GM12878 (cell line): ENCODE measurements at regions not wholly inside any gene's neighbourhood (a gene's known extent, or its start where the extent isn't known, plus 50 kb on each side); places are given as distances from the start of the nearest gene placed in this dataset.

Experiments
- ATAC-seq: fragments of 200-7000 bp; cut with Tn5 transposase; 3 replicates; pipeline ENCODE4 v1.9.1; 2020; ENCODE audit warnings: mild to moderate bottlenecking, moderate library complexity
- BruUV-seq: library from RNA; stranded (reverse); fragments of 400-500 nt; replicated peaks from 2 replicates; lab custom pipeline; 2021; lab: Mats Ljungman, UMichigan
- CTCF ChIA-PET: fragments of 300-600 bp; sonication (Branson Sonifier 250); formaldehyde crosslinking; extraction: SDS; loops from one replicate; lab custom pipeline; 2021; ENCODE audit warnings: inconsistent platforms; lab: Yijun Ruan, JAX
- POLR2A ChIA-PET: fragments of 350-600 bp; formaldehyde crosslinking; extraction: SDS; loops from one replicate; lab custom pipeline; 2021; ENCODE audit warnings: inconsistent platforms; lab: Charles Lee
- RAD21 ChIA-PET: fragments of 300-600 bp; sonication (Branson Sonifier 250); formaldehyde crosslinking; loops from one replicate; lab custom pipeline; 2023; ENCODE audit warnings: antibody characterized with exemption; ENCODE audit not compliant: unreplicated experiment; lab: Charles Lee
- SMC1A ChIA-PET: fragments of 300-600 bp; sonication (Branson Sonifier 250); formaldehyde crosslinking; loops from one replicate; lab custom pipeline; 2023; ENCODE audit not compliant: unreplicated experiment, uncharacterized antibody; lab: Charles Lee
- DNase-seq: peaks from one replicate; pipeline ENCODE4 v3.0.0-alpha.2; 2011; ENCODE audit warnings: low read depth, low spot score
- FAIRE-seq: peaks from 3 replicates; lab custom pipeline; 2011; peaks lifted over from hg19 to GRCh38; lab: Jason Lieb, UNC
- H2AFZ ChIP-seq: 2 replicates; pipeline ENCODE4 v1.6.0; 2011; ENCODE audit warnings: low read depth, low read length, control low read depth; ENCODE audit not compliant: control insufficient read depth
- H3K27ac ChIP-seq: 2 replicates; pipeline ENCODE4 v1.5.1; 2011; ENCODE audit warnings: control low read depth; ENCODE audit not compliant: control insufficient read depth, insufficient read depth
- H3K27me3 ChIP-seq, 2 experiments: replicated peaks in 1 of 2; 2 replicates each; pipeline versions ENCODE4 v1.6.0 to v1.6.1; 2011; ENCODE audit warnings: low read length in 1 of 2; ENCODE audit not compliant: control insufficient read depth in 2 of 2, insufficient read depth in 2 of 2
- H3K36me3 ChIP-seq, 2 experiments: 2 replicates each; pipeline ENCODE4 v1.5.1; 2011; ENCODE audit warnings: low read length in 1 of 2; ENCODE audit not compliant: control insufficient read depth in 2 of 2, insufficient read depth in 2 of 2
- H3K4me1 ChIP-seq: 2 replicates; pipeline ENCODE4 v1.6.1; 2011; ENCODE audit warnings: mild to moderate bottlenecking, low read length, moderate library complexity, mixed read lengths; ENCODE audit not compliant: control insufficient read depth, insufficient read depth
- H3K4me2 ChIP-seq: 2 replicates; pipeline ENCODE4 v1.6.0; 2011; ENCODE audit warnings: control low read depth; ENCODE audit not compliant: control insufficient read depth, insufficient read depth
- H3K4me3 ChIP-seq: fragments of 200-600 bp; sonication (generic); 2 replicates; pipeline ENCODE4 v1.5.1; 2016
- H3K79me2 ChIP-seq: 2 replicates; pipeline ENCODE4 v1.6.0; 2011; ENCODE audit warnings: low read length; ENCODE audit not compliant: control insufficient read depth, insufficient read depth
- H3K9ac ChIP-seq: 2 replicates; pipeline ENCODE4 v1.8.0; 2011; ENCODE audit warnings: low read length, control low read depth, mixed read lengths; ENCODE audit not compliant: control insufficient read depth, insufficient read depth
- H3K9me3 ChIP-seq: replicated peaks from 3 replicates; pipeline ENCODE4 v1.5.1; 2011; ENCODE audit warnings: mild to moderate bottlenecking, low read length; ENCODE audit not compliant: control insufficient read depth, insufficient read depth
- H4K20me1 ChIP-seq: 2 replicates; pipeline ENCODE4 v1.6.0; 2011; ENCODE audit not compliant: control insufficient read depth, insufficient read depth
- BRCA1 ChIP-seq: IDR thresholded peaks from 2 replicates; pipeline ENCODE4 v1.6.1; 2011; ENCODE audit warnings: low read depth, low read length, improper control_type of control experiment
- CBX3 ChIP-seq: fragments of 200-600 bp; sonication (generic); IDR thresholded peaks from 2 replicates; pipeline ENCODE4 v1.6.1; 2016; ENCODE audit warnings: low read depth, borderline replicate concordance
- DPF2 ChIP-seq: fragments of 450-650 bp; IDR thresholded peaks from 2 replicates; pipeline ENCODE4 v1.6.1; 2017; ENCODE audit warnings: mild to moderate bottlenecking
- EZH2 ChIP-seq: IDR thresholded peaks from 2 replicates; pipeline ENCODE4 v1.6.1; 2012; ENCODE audit warnings: low read depth, mild to moderate bottlenecking, control low read depth, inconsistent platforms, low read length, borderline replicate concordance; ENCODE audit not compliant: control insufficient read depth
- FOXM1 ChIP-seq: IDR thresholded peaks from 2 replicates; pipeline ENCODE4 v1.6.1; 2012; ENCODE audit warnings: low read depth, mild to moderate bottlenecking, inconsistent platforms, low read length, moderate library complexity
- JUNB ChIP-seq: IDR thresholded peaks from 2 replicates; pipeline ENCODE4 v1.6.1; 2016; ENCODE audit warnings: antibody characterized with exemption, mild to moderate bottlenecking
- KLF5 ChIP-seq: fragments of 450-650 bp; IDR thresholded peaks from 2 replicates; pipeline ENCODE4 v1.6.1; 2014; ENCODE audit warnings: mild to moderate bottlenecking; ENCODE audit not compliant: partially characterized antibody
- MYB ChIP-seq: fragments of 150-350 bp; IDR thresholded peaks from 2 replicates; pipeline ENCODE4 v1.6.1; 2014; ENCODE audit warnings: mild to moderate bottlenecking, low read depth, low read length, borderline replicate concordance
- NR2C1 ChIP-seq: fragments of 450-650 bp; IDR thresholded peaks from 2 replicates; pipeline ENCODE4 v1.6.1; 2017; ENCODE audit warnings: antibody characterized with exemption, mild to moderate bottlenecking, moderate library complexity
- RAD51 ChIP-seq: fragments of 450-650 bp; IDR thresholded peaks from 2 replicates; pipeline ENCODE4 v1.6.1; 2016; ENCODE audit warnings: moderate library complexity, mild to moderate bottlenecking, inconsistent platforms
- REST ChIP-seq: IDR thresholded peaks from 2 replicates; pipeline ENCODE4 v1.6.1; 2012; ENCODE audit warnings: mild to moderate bottlenecking, low read depth, low read length
- SP1 ChIP-seq: IDR thresholded peaks from one replicate; pipeline ENCODE4 v1.6.1; 2011; ENCODE audit warnings: low read depth, low read length
- STAT3 ChIP-seq: IDR thresholded peaks from 2 replicates; pipeline ENCODE4 v1.6.1; 2011; ENCODE audit warnings: low read depth, low read length, improper control_type of control experiment
- SUZ12 ChIP-seq: fragments of 200-600 bp; sonication (generic); IDR thresholded peaks from one replicate; pipeline ENCODE4 v1.6.1; 2018; ENCODE audit warnings: antibody characterized with exemption, mild to moderate bottlenecking; ENCODE audit not compliant: unreplicated experiment
- ZNF274 ChIP-seq: IDR thresholded peaks from one replicate; pipeline ENCODE4 v1.8.0; 2011; ENCODE audit not compliant: insufficient read length, insufficient read depth
- in situ Hi-C: fragments of 300-500 bp; cut with MboI; formaldehyde crosslinking; loops from 9 replicates; pipeline ENCODE4 v1.14.3; 2018; ENCODE audit warnings: mixed read lengths
- intact Hi-C: fragments of 100-400 bp; cut with micrococcal nuclease; formaldehyde crosslinking; loops from one replicate; pipeline ENCODE4 v1.14.2; 2022; ENCODE audit not compliant: unreplicated experiment
- TF ChIP-seq, protein P1 (sequence below): IDR thresholded peaks from 2 replicates; pipeline ENCODE4 v1.6.1; 2011; ENCODE audit warnings: borderline replicate concordance, low read depth, mild to moderate bottlenecking, moderate library complexity, low read length; ENCODE audit not compliant: insufficient read depth, poor library complexity, severe bottlenecking
- TF ChIP-seq, protein P2 (sequence below): IDR thresholded peaks from 2 replicates; pipeline ENCODE4 v1.6.1; 2011; ENCODE audit warnings: low read depth, low read length, improper control_type of control experiment, borderline replicate concordance
- TF ChIP-seq, protein P3 (sequence below): IDR thresholded peaks from 2 replicates; pipeline ENCODE4 v1.6.1; 2011; ENCODE audit warnings: low read depth, mild to moderate bottlenecking, low read length, moderate library complexity, borderline replicate concordance; ENCODE audit errors: extremely low read depth

- no peak for TF ChIP-seq EZH2
- TF ChIP-seq MYB, result no peak
- TF ChIP-seq, all 136 proteins: peak for 0
Measured at GRCh38 chr20:12040261-12040660, 122.6 kb downstream of the BTBD3 start (continued).

DNA sequence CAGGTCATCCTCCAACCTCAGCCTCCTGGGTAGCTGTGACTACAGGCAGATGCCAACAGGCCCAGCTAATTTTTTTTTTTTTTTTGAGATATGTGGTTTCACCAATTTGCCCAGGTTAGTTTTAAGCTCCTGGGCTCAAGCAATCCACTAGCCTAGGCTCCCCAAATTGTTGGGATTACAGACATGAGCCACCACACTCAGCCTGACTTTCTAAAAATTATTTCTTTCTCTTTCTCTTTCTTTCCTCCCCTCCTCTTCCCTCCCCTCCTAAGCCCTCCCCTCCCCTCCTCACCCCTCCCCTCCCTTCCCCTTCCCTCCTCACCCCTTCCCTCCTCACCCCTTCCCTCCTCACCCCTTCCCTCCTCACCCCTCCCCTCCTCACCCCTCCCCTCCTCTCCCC lies 127.3 kb downstream of the BTBD3 start:
- no peak overlapping the region for H3K9ac ChIP-seq
- in situ Hi-C loops (no loop called here), intact Hi-C loops (no loop called here)
- POLR2A ChIA-PET, result no interaction called here
- H3K4me2 ChIP-seq, result no peak overlapping the region
- no peaks in the 10 kb centered on the region for H3K4me1 ChIP-seq
- H3K9me3 ChIP-seq, result no peaks in the 10 kb centered on the region
- H3K4me3 ChIP-seq, result no peak overlapping the region
- CTCF ChIA-PET, result interaction anchor here (1.3 kb wide), 1 partner anchor 33 kb away, joined by 3 read pairs; no protein-coding TSS in a partner anchor
- TF ChIP-seq, protein P1, sequence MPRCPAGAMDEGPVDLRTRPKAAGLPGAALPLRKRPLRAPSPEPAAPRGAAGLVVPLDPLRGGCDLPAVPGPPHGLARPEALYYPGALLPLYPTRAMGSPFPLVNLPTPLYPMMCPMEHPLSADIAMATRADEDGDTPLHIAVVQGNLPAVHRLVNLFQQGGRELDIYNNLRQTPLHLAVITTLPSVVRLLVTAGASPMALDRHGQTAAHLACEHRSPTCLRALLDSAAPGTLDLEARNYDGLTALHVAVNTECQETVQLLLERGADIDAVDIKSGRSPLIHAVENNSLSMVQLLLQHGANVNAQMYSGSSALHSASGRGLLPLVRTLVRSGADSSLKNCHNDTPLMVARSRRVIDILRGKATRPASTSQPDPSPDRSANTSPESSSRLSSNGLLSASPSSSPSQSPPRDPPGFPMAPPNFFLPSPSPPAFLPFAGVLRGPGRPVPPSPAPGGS, result no peak
- no peak for TF ChIP-seq STAT3
- no peak for TF ChIP-seq KLF5
- no peak for TF ChIP-seq RAD51
- TF ChIP-seq, protein P2, sequence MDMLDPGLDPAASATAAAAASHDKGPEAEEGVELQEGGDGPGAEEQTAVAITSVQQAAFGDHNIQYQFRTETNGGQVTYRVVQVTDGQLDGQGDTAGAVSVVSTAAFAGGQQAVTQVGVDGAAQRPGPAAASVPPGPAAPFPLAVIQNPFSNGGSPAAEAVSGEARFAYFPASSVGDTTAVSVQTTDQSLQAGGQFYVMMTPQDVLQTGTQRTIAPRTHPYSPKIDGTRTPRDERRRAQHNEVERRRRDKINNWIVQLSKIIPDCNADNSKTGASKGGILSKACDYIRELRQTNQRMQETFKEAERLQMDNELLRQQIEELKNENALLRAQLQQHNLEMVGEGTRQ, result no peak
- no peak for TF ChIP-seq ZNF274
- no peak for TF ChIP-seq SUZ12
- TF ChIP-seq, protein P3, sequence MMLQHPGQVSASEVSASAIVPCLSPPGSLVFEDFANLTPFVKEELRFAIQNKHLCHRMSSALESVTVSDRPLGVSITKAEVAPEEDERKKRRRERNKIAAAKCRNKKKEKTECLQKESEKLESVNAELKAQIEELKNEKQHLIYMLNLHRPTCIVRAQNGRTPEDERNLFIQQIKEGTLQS, result no peak
- no peak for TF ChIP-seq SP1
- TF ChIP-seq NR2C1, result no peak
- no peak for TF ChIP-seq BRCA1
- TF ChIP-seq REST, result no peak
- TF ChIP-seq JUNB, result no peak
- no peak for TF ChIP-seq DPF2
- TF ChIP-seq FOXM1, result no peak
- TF ChIP-seq CBX3, result no peak
- BruUV-seq, result no TSS peak
- SMC1A ChIA-PET, result no interaction called here
- no peak for FAIRE-seq
- RAD21 ChIA-PET, result interaction anchor here (0.6 kb wide), 1 partner anchor 38 kb away, joined by 3 read pairs; no protein-coding TSS in a partner anchor
- no peak for DNase-seq
- no peaks in the 10 kb centered on the region for H3K36me3 ChIP-seq
- H3K27ac ChIP-seq, result no peak overlapping the region
- H2AFZ ChIP-seq, result no peak overlapping the region
- H3K27me3 ChIP-seq, result no peaks in the 10 kb centered on the region
- H4K20me1 ChIP-seq, result no peaks in the 10 kb centered on the region
- no peak for ATAC-seq
- H3K79me2 ChIP-seq, result no peaks in the 10 kb centered on the region
